GM03348 (cell line): ENCODE measurements at regions not wholly inside any gene's neighbourhood (a gene's known extent, or its start where the extent isn't known, plus 50 kb on each side); places are given as distances from the start of the nearest gene placed in this dataset.

Experiments
- DNase-seq: peaks from one replicate; pipeline ENCODE4 v3.0.0; 2012; ENCODE audit warnings: low spot score

DNA sequence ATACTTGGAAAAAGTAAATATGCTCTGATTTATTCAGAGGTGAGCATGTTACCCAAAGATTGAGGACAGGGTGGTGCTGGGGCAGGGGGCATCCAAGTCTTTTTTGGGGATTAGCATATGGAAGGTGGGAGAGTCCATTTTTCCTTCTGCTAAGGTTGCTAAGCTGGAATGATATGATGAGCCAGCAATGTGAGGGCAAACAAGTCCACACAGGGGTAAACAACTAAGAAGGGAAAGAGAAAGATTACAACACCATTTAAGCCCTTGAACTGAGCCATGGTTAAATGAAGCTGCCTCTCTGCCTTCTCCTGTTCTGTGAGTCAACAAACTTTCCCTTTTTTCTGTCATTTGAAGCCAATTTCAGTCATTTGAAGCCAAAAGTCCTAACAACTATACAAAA is 89.0 kb downstream of the RPL22L1 start:
- DNase-seq: no peak

GRCh38 chr3:170780471-170780870 is 89.5 kb downstream of the RPL22L1 start:
- DNase-seq: no peak

DNA sequence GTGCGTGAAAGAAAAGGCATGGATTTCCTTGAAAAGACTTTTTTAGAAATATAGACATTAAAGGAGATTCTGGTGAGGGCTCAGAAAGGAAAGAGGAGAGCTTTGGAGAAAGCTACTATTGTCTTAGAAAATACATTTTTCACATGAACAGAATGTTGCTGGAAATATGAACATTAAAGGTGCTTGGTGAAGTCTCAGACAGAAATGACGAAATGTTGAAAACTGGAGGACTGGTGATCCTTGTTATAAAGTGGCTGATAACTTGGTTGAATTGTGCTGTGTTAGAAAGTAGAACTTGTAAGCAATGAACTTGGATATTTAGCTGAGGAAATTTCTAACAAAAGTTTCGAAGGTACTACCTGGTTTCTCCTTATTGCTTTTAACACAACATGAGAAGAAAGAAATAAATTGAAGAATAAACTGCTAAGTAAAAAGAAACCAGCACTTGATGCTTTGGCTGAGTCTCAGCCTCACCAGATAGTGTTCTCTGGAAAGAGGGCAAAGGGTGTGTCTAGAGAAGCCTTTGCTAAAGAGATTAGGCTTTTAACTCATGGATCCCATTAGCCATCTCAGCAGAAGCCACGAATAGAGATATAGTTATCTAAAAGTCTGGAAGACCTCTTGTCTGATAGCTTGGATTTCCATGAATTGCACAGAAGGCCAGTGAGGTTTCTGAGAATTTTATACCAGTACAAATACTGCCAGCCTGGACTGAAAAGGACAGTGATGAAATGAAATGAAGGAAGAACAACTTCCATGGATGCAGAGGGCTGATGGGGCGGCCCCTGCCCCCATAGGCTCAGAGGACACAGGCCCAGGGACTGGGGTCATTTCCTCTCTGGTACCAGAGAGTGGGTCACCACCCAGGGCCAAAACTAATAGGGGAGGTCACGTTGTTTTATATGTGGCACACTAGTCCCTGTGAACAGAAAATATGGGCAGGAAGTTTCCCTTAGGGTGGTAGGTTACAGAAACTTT is 91.5 kb downstream of the RPL22L1 start:
- DNase-seq: no peak

DNA sequence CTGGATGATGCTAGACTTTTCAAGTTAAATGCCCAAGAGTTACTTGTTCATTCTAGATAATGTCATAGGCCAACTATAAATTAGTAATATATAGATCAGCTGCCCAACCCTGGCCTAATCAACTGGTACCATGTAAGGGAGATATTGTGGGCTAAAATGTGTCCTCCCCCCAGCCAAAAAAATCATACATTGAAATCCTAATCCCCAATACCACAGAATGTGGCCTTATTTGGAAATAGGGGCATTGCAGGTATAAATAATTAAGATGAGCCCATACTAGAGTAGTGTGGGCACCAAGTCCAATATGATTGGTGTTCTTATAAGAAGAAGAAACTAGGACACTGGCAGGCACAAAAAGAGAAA is 92.5 kb downstream of the RPL22L1 start:
- no peak for DNase-seq

DNA sequence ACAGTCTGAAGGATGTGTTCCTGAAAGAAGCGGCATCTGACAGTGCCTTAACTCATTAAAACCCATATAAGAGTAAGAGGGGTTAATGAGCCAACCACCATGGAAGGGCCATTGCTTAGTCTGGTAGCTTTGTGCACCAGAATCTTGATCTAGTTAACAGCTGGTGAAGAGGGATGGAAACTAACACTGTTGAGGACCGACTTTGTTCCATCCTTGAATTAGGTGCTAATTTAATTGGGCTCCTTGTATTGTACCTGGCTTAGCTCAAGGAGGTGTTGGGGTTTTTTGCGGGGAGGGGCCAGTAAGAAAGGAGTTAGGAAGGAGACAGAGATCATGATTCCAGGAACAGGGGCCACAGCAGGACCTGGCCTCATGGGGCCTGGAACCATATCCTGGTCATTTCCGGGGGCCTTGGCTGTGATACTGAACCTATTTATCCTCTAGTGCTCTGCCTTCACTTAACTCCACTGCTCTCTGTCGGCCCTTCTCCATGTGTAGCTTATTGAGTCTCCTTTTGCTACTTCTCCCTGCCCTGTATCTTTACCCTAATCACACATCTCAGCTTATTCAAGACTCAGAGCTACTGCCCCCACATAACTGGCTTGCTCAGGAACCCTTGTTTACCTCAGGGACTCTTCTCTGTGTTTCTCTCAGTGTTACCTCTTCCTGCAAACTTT is 93.0 kb downstream of the RPL22L1 start:
- no peak for DNase-seq

DNA sequence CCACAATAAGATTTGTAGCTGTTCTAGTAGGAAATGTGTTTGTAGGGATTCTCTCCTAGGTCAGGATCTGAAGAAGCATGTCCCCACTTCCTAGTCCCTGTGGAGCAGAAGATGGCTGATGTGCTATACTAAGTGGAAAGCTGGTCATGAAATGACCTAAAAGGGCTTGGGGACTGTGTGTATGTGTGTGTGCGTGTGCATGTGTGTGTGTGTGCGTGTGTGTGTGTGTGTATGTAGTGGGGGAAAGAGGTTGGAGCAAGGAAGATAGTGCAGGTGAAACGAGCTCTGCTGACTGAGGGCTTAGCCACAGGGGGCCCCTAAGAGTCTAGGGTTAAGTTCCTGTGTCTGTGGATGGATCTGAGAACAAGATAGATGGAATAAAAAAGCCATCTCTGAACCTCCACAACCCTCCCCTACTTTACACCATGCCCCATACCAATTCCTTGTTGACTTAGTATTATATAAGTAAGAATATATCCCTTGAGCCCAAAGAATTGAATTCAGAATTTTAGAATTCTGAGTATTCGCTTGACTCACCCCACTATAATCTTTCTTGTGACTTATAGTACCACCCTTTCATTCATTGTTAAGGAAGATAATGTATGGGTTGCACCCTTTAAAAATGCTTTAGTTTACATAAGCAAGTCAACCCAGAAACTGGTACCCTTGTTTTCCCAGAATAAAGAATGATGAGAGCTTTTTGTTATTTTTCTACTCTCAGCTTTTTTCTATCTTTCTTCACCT is 96.1 kb downstream of the RPL22L1 start:
- DNase-seq: no peak

DNA sequence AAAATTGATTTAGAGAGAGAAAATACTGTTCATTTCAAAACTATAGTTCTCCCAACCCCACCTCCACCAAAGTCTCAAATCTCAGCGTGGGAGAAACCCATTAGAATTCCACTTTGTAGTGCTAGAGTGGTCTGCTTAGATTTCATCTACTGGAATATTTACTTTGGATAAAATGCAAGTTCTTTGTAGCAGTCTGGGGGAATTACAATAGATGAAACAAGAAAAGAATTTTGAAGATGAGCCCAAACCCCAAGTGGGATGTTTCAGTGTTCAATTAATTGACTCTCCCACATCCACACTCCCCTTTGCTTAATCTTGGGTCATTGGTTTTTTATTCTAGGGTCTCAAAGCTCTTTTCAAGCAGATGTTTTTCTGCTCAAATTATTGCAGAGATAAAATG is 97.8 kb downstream of the RPL22L1 start:
- DNase-seq: no peak

DNA sequence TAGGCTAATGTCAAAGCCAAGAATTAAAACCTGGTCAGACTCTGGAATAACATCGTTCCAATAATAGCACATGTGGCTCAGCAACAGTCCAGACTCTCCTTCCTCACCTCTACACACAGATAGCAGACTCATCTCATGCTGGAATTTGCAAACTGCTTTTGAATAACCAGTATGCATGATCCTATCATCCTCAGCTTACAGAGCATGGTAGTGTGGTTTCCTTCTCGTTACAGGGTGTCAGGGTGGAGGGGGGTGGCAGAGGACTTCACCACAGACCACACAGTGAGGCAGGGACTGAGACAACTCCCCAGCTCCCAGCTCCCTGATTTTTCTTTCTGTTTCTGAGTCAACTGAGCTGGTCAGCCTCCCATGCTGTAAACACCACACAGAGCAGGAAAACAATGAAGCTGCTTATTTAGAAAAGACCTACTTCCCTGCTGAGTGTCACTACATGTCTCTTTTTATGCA is 101.6 kb downstream of the RPL22L1 start:
- peak; percentile 38 for DNase-seq

DNA sequence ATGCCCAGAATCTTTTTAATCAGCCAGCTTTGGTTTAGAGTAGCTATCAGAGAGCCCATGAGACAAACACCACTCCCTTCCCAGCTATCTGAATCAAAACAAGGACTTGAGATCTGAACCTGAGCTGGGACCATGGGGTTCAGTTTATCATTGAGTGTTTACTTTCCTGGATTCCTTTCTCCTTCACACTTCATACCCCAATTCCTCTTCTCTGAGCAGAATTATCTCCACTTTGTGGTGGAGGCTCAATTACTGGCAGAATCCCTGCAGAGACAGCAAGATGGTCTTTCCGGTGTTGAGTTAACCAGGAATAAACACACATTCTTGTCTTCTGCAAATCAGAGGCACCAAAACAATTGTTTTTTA is 102.4 kb downstream of the RPL22L1 start:
- no peak for DNase-seq

GRCh38 chr3:170766823-170767575 is 103.0 kb downstream of the RPL22L1 start:
- DNase-seq: no peak

GRCh38 chr3:170766253-170766652 is 103.7 kb downstream of the RPL22L1 start:
- no peak for DNase-seq

DNA sequence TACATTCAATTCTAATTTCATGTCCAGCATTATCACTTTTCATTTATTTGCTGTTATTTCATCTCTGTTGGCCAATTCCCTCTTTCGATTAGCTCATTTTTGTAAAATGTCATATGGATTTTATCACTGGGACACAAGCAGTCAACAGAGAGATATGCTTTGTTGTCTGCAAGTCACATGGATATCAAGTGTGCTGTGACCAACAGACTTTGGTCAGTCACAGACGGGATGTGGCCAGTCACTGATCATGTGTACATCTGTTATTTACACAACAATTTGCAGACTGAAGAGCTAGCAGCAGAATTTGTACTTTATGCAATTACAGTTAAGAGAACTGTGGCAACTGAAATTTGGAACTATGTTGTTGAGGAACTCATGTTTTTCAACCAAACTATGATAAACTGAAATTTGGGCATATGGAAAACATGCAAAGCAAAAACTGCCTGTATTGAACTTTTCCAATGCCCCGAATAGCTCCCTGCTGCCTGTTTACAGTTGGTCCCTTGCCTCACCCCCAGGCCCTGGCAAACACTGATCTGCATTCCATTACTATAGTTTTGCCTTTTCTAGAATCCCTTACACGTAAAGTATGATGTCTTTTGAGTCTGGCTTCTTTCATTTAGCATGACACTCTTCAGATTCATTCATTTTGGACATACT is 104.4 kb downstream of the RPL22L1 start:
- peak; percentile 25 for DNase-seq

DNA sequence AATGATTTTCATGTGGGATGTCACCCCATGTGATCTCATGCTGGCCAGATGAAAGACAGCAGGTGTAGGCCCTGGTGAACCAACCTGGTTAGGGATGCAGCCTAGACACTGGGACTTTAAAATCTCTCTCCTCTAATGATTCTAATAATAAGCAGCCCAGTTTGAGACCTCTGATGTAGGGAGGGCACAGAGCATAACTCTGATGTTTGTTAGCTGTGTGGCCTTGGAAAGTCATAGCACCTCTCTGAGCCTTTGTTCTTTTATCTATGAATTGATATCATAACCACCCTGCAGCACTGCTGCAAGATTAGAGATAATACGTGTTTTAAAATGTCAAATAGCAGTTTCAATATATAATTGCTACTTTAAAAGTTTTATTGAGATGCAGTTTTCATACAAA is 106.0 kb downstream of the RPL22L1 start:
- no peak for DNase-seq

DNA sequence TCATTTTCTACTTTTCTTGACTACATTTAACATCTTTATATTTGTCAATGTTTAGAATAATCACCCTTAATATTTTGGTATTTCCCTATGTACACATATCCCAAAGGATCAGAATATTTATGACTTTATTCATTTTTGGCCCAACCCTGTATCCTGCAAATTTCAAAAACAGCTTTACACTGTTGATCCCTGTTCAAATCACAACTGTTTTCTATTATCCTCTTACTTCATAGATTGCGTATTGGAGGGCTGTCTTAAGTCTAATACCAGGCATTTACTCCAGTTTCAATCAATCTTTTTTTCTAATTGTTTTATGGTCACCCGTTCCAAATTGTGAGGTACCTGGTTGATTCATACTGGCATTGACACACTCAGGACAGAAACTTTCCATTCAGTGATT is 107.9 kb downstream of the RPL22L1 start:
- no peak for DNase-seq

DNA sequence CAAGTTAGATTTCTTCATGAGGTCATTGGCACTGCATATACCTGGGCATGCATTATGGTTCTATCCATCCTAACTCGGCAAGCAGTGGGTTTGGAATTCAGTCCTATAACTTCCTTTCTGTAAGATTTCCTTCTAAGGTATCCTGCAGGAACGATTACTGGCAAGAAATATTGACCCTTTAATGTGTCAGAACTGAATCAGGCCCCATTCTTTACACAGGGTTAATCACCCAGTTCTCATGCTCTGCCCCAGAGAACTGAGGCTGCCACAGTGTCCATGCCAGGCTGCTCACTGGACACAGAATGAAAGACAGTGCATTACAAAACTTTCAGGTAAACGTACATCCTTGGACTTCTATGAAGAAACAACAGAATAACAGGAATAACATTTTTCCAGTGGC is 108.9 kb downstream of the RPL22L1 start:
- no peak for DNase-seq

DNA sequence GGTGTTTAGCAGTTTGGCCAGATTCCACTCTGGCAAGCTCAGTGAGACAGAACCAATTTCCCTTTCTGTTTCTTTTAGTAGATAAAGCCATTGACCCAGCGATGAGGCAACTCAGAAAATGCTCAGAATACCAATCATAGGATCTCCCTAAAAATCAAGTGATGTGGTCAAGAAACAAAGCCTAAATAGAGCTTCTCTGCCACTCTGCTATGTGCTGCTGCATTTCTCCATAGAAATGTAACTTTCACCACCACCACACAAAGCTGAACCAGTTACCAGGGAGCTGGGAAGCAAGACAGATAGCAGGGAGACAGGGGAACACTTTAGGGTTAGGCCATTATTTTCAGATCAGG is 109.8 kb downstream of the RPL22L1 start:
- peak; percentile 37 for DNase-seq

- DNase-seq: no peak
Observed at GRCh38 chr3:170759511-170760173, 110.4 kb downstream of the RPL22L1 start.

DNA sequence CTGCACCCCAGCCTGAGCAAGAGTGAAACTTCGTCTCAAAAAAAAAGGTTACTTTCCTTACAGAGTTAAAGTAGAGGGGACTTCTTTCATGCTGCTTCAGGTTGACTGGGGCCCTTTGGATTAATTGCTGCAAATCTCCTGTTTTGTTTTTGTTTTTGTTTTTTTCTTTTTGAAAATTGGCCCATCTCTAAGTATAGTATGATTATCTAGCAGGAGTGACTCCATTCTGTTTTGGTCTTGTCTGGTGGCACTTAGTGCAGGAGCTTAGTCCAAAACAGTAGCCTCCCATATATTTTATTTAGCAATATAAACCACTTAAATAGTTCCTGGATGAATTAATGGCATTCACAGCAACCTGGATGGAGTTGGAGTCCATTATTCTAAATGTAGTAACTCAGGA is 113.0 kb downstream of the RPL22L1 start:
- DNase-seq: no peak

DNA sequence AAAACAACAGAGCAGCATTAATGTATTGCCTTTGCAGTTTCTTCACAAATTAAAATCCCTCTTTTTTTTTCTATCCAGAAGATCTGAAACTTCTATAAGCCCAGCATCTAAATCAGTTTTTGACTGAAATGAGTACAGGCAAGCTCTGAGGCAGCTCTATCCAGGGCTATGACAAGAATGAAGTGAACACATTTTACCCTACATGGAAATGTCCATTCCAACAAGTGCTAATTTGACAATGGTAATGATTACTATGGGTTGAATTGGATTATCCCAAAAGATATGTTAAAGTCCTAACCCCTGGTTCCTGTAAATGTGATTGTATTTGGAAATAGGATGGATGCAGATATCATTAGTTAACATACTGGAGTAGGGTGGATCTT is 115.7 kb downstream of the RPL22L1 start:
- no peak for DNase-seq

- peak; percentile 20 for DNase-seq
Observed at GRCh38 chr3:170753421-170754310, 116.3 kb downstream of the RPL22L1 start.
